Keratinocyte (primary cell): ENCODE measurements at regions not wholly inside any gene's neighbourhood (a gene's known extent, or its start where the extent isn't known, plus 50 kb on each side); places are given as distances from the start of the nearest gene placed in this dataset.

Experiments used
- CTCF ChIP-seq, 3 experiments: IDR thresholded peaks in 1 of 3; conservative IDR thresholded peaks in 1 of 3; optimal IDR thresholded peaks in 1 of 3; 2 replicates in 2 of 3; 3 replicates in 1 of 3; pipeline versions ENCODE3 to v1.5.1; 2011; ENCODE audit warnings: low read length in 3 of 3, mild to moderate bottlenecking in 3 of 3, moderate library complexity in 2 of 3, control low read depth in 1 of 3, inconsistent platforms in 1 of 3; ENCODE audit not compliant: insufficient read depth in 2 of 3; ENCODE audit errors: extremely low read depth in 1 of 3
- EZH2 ChIP-seq: IDR thresholded peaks from one replicate; pipeline ENCODE4 v1.6.1; 2012; ENCODE audit warnings: inconsistent platforms, mild to moderate bottlenecking, low read length, moderate library complexity

GRCh38 chr4:15149839-15150592 is 147.7 kb downstream of the CPEB2 start:
- TF ChIP-seq CTCF (optimal IDR thresholded peaks at IDR 0.05 in 1 of 3, IDR thresholded peaks at IDR 0.05 in 1 of 3, conservative IDR thresholded peaks at IDR 0.05 in 1 of 3; ENCODE audit: extremely low read depth in 1 of 3, insufficient read depth in 2 of 3, low read length in 3 of 3) (no peak), EZH2 (no peak)
